Subcutaneous abdominal adipose tissue (tissue), 5 donors: ENCODE measurements at regions not wholly inside any gene's neighbourhood (a gene's known extent, or its start where the extent isn't known, plus 50 kb on each side); places are given as distances from the start of the nearest gene placed in this dataset.

Experiments
- H3K27ac ChIP-seq: one replicate; pipeline ENCODE4 v1.7.0; 2013; ENCODE audit warnings: low read depth, mild to moderate bottlenecking, inconsistent platforms, low read length, moderate library complexity
- H3K27me3 ChIP-seq, 5 donors: one replicate each; pipeline ENCODE4 v1.7.0; 2013; ENCODE audit warnings: low read length in 5 of 5, inconsistent platforms in 1 of 5; ENCODE audit not compliant: control insufficient read depth in 5 of 5, insufficient read depth in 4 of 5
- H3K36me3 ChIP-seq, 5 donors: one replicate each; pipeline ENCODE4 v1.7.0; 2013; ENCODE audit warnings: low read length in 5 of 5; ENCODE audit not compliant: control insufficient read depth in 5 of 5, insufficient read depth in 5 of 5
- H3K4me1 ChIP-seq, 5 donors: one replicate each; pipeline ENCODE4 v1.7.0; 2013; ENCODE audit warnings: low read length in 5 of 5, mild to moderate bottlenecking in 3 of 5, moderate library complexity in 1 of 5; ENCODE audit not compliant: control insufficient read depth in 5 of 5, insufficient read depth in 5 of 5
- H3K4me3 ChIP-seq, 5 donors: one replicate each; pipeline ENCODE4 v1.7.0; 2013; ENCODE audit warnings: low read length in 5 of 5, low read depth in 1 of 5
- H3K9ac ChIP-seq, 5 donors: one replicate each; pipeline ENCODE4 v1.7.0; 2013; ENCODE audit warnings: low read length in 5 of 5, mild to moderate bottlenecking in 4 of 5, moderate library complexity in 3 of 5
- H3K9me3 ChIP-seq, 5 donors: one replicate each; pipeline ENCODE4 v1.7.0; 2013; ENCODE audit warnings: low read length in 5 of 5; ENCODE audit not compliant: control insufficient read depth in 5 of 5
- donor health status: healthy.
- donor health status: healthy.
- donor health status: healthy.
- donor health status: healthy.
- donor health status: healthy.

DNA sequence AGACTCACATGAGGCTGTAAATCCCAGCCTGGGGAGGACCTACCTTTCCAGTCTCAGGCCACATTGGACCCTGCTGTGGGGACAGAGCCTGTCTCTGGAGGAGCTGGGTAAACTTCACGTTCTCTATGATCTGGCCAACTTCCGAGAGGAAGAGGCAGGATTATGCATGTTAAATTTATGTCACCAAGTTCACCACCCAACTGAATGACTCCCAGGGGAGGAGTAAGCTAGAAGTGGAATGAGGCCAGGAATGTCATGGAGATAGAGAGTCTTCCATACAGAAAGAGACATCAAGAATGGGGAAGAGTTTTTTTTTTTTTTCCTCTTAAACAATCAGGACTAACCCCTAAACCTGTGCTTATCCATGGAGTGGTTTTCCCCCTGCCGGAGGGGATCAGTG is 90.3 kb upstream of the PALM2AKAP2 start:
- Histone ChIP-seq H3K4me3 (no peak overlapping the region), H3K4me1 (no peaks in the 10 kb centered on the region), H3K9me3 (peaks cover 0 to 4% (median 0%) of the 10 kb centered on the region in 5 donors), H3K27me3 (no peaks in the 10 kb centered on the region), H3K9ac (no peak overlapping the region), H3K36me3 (no peaks in the 10 kb centered on the region), H3K27ac (no peak overlapping the region)

- no peak overlapping the region for H3K27ac ChIP-seq
- H3K9ac ChIP-seq: no peak overlapping the region
- no peaks in the 10 kb centered on the region for H3K9me3 ChIP-seq
- no peaks in the 10 kb centered on the region for H3K27me3 ChIP-seq
- peaks cover 0 to 5% (median 0%) of the 10 kb centered on the region in 5 donors for H3K4me1 ChIP-seq
- no peak overlapping the region for H3K4me3 ChIP-seq
- no peaks in the 10 kb centered on the region for H3K36me3 ChIP-seq
These were observed 81.0 kb upstream of the PALM2AKAP2 start for GRCh38 chr9:109699019-109699418.

- Histone ChIP-seq H3K27me3 (no peaks in the 10 kb centered on the region), H3K9me3 (no peaks in the 10 kb centered on the region), H3K36me3 (no peaks in the 10 kb centered on the region), H3K27ac (no peak overlapping the region), H3K4me1 (peaks cover 0 to 16% (median 7%) of the 10 kb centered on the region in 5 donors), H3K9ac (no peak overlapping the region), H3K4me3 (no peak overlapping the region)
These were observed 75.5 kb upstream of the PALM2AKAP2 start for GRCh38 chr9:109704546-109704945.

DNA sequence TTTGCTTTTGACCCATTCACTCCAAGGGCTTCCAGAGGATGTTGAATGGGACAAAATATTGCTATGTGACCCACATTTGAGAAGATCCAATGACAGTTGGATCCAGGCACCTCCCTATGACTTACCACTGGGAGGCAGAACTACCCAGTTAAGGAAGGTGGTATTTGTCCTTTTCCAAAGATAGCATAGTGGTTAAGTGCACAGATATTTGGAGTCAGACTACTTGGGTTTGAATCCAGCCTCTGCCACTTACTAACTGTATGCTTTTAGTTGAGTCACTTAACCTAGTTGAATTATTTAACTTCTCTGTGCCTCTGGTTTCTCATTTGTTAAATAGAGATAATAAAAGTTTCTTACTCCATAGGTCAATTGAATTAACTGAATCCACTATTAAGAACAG is 74.5 kb upstream of the PALM2AKAP2 start:
- Histone ChIP-seq H3K4me3 (no peak overlapping the region), H3K27ac (no peak overlapping the region), H3K9me3 (no peaks in the 10 kb centered on the region), H3K27me3 (no peaks in the 10 kb centered on the region), H3K36me3 (no peaks in the 10 kb centered on the region), H3K9ac (no peak overlapping the region), H3K4me1 (peaks cover 0 to 21% (median 7%) of the 10 kb centered on the region in 5 donors)

- no peaks in the 10 kb centered on the region for H3K27me3 ChIP-seq
- H3K4me3 ChIP-seq: no peak overlapping the region
- no peak overlapping the region for H3K9ac ChIP-seq
- no peak overlapping the region for H3K27ac ChIP-seq
- no peaks in the 10 kb centered on the region for H3K9me3 ChIP-seq
- peaks cover 0 to 21% (median 7%) of the 10 kb centered on the region in 5 donors for H3K4me1 ChIP-seq
- H3K36me3 ChIP-seq: no peaks in the 10 kb centered on the region
These were observed 72.6 kb upstream of the PALM2AKAP2 start for GRCh38 chr9:109707355-109707754.

GRCh38 chr9:109708451-109708945 is 71.5 kb upstream of the PALM2AKAP2 start:
- no peak overlapping the region for H3K9ac ChIP-seq
- H3K27me3 ChIP-seq: no peaks in the 10 kb centered on the region
- H3K27ac ChIP-seq: no peak overlapping the region
- no peaks in the 10 kb centered on the region for H3K9me3 ChIP-seq
- peaks cover 0 to 17% (median 7%) of the 10 kb centered on the region in 5 donors for H3K4me1 ChIP-seq
- H3K4me3 ChIP-seq: no peak overlapping the region
- no peaks in the 10 kb centered on the region for H3K36me3 ChIP-seq

DNA sequence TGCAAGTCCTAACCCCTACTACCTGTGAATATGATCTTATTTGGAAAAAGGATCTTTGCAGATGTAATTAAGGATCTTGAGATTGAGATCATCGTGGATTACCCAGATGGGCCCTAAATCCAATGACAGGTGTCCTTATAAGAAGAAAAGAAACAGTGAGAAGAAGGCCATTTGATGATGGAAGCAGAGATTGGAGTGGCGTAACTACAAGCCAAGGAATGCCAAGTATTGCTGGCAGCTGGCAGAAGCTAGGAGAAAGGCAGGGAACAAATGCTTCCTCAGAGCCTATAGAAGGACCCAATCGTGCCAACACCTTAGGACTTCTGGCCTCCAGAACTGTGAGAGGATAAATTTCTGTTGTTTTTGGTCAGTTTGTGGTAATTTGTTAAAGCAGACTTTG is 70.1 kb upstream of the PALM2AKAP2 start:
- Histone ChIP-seq H3K27ac (no peak overlapping the region), H3K4me3 (no peak overlapping the region), H3K27me3 (no peaks in the 10 kb centered on the region), H3K4me1 (peaks cover 0 to 17% (median 7%) of the 10 kb centered on the region in 5 donors), H3K9ac (no peak overlapping the region), H3K9me3 (no peaks in the 10 kb centered on the region), H3K36me3 (no peaks in the 10 kb centered on the region)

DNA sequence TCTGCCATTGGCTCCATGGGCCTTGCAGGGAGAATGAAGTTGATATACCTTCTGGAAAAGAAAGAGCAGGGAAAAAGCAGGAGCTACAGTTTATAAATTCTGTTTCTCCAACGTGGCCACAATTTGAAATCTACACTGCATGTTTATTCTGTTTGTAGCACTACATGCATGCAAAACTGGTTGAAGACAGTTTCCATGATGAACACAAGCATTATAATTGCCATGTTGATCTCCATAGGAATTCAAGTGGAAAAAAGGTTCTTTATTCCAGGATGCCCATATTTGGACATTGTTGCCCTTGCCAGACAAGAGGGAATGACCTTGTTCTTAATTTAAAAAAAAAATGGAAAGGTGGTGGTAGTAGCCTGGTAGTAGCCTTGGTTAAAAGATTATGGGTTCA is 69.2 kb upstream of the PALM2AKAP2 start:
- H3K9ac ChIP-seq: no peak overlapping the region
- H3K27ac ChIP-seq: no peak overlapping the region
- H3K4me3 ChIP-seq: no peak overlapping the region
- H3K27me3 ChIP-seq: no peaks in the 10 kb centered on the region
- H3K4me1 ChIP-seq: peaks cover 0 to 18% (median 7%) of the 10 kb centered on the region in 5 donors
- no peaks in the 10 kb centered on the region for H3K9me3 ChIP-seq
- H3K36me3 ChIP-seq: no peaks in the 10 kb centered on the region

- H3K9ac ChIP-seq: no peak overlapping the region
- H3K36me3 ChIP-seq: no peaks in the 10 kb centered on the region
- no peaks in the 10 kb centered on the region for H3K9me3 ChIP-seq
- H3K27me3 ChIP-seq: no peaks in the 10 kb centered on the region
- no peak overlapping the region for H3K4me3 ChIP-seq
- no peak overlapping the region for H3K27ac ChIP-seq
- H3K4me1 ChIP-seq: peaks cover 0 to 13% (median 4%) of the 10 kb centered on the region in 5 donors
These were observed 64.7 kb upstream of the PALM2AKAP2 start for GRCh38 chr9:109715344-109715743.

GRCh38 chr9:109716631-109717030 is 63.4 kb upstream of the PALM2AKAP2 start:
- Histone ChIP-seq H3K36me3 (no peaks in the 10 kb centered on the region), H3K4me3 (no peak overlapping the region), H3K4me1 (peaks cover 0 to 22% (median 15%) of the 10 kb centered on the region in 5 donors), H3K9ac (no peak overlapping the region), H3K9me3 (no peaks in the 10 kb centered on the region), H3K27ac (no peak overlapping the region), H3K27me3 (no peaks in the 10 kb centered on the region)

DNA sequence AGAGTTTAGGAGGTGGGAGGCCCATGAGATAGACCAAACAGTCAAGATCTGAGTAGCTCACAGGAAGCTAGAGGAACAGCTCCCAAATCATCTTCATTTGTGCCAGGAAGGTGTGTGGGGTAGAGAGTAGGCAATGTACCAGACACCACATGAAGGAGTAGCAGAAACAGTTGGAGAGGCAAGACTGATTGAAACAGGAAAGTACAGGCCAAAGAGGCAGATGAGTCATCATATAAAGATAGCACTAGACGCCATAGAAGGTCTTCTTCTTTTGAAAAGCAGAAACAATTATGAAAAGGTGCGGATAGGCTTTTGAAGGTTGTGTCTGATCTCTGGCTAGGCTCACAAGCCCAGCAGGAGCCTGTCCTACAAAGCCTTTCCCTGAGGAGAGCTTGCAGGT is 62.7 kb upstream of the PALM2AKAP2 start:
- Histone ChIP-seq H3K27ac (no peak overlapping the region), H3K9me3 (no peaks in the 10 kb centered on the region), H3K4me1 (peaks cover 0 to 22% (median 15%) of the 10 kb centered on the region in 5 donors), H3K4me3 (no peak overlapping the region), H3K27me3 (no peaks in the 10 kb centered on the region), H3K36me3 (no peaks in the 10 kb centered on the region), H3K9ac (no peak overlapping the region)
